Mesenchymal stem cell (in vitro differentiated cells and primary cell): ENCODE measurements at regions not wholly inside any gene's neighbourhood (a gene's known extent, or its start where the extent isn't known, plus 50 kb on each side); places are given as distances from the start of the nearest gene placed in this dataset.
"Not testable (repeated sequence)": the region's sequence is repeated elsewhere in the genome, so short reads cannot be mapped to it uniquely, and the experiment has no call there.

Experiments
- DNase-seq: peaks from one replicate; pipeline ENCODE4 v3.0.0-alpha.2; 2013
- H2AFZ ChIP-seq: one replicate; pipeline ENCODE4 v1.6.1; 2013; ENCODE audit warnings: low read depth, mild to moderate bottlenecking, control low read depth, inconsistent platforms, low read length, moderate library complexity
- H2AK5ac ChIP-seq: 2 replicates; pipeline ENCODE4 v1.6.1; 2013; ENCODE audit warnings: low read length, moderate library complexity, mild to moderate bottlenecking, inconsistent platforms; ENCODE audit not compliant: severe bottlenecking
- H2BK120ac ChIP-seq: one replicate; pipeline ENCODE4 v1.6.1; 2013; ENCODE audit warnings: low read depth, mild to moderate bottlenecking, inconsistent platforms, low read length, moderate library complexity
- H2BK12ac ChIP-seq, 2 experiments: one replicate each; pipeline ENCODE4 v1.6.1; 2013; ENCODE audit warnings: inconsistent platforms in 2 of 2, low read length in 2 of 2, mild to moderate bottlenecking in 2 of 2, moderate library complexity in 2 of 2, control low read depth in 1 of 2
- H2BK15ac ChIP-seq: one replicate; pipeline ENCODE4 v1.6.1; 2013; ENCODE audit warnings: mild to moderate bottlenecking, low read depth, inconsistent platforms; ENCODE audit not compliant: poor library complexity, severe bottlenecking
- H2BK5ac ChIP-seq: 2 replicates; pipeline ENCODE4 v1.6.1; 2013; ENCODE audit warnings: low read depth, mild to moderate bottlenecking, low read length, control low read depth, inconsistent platforms; ENCODE audit not compliant: poor library complexity, severe bottlenecking
- H3K14ac ChIP-seq, 2 experiments: one replicate each; pipeline ENCODE4 v1.6.1; 2013; ENCODE audit warnings: inconsistent platforms in 2 of 2, low read length in 2 of 2, control low read depth in 1 of 2, mild to moderate bottlenecking in 1 of 2, moderate library complexity in 1 of 2
- H3K18ac ChIP-seq, 2 experiments: one replicate each; pipeline ENCODE4 v1.6.1; 2013; ENCODE audit warnings: inconsistent platforms in 2 of 2, low read length in 2 of 2, control low read depth in 1 of 2, low read depth in 1 of 2, mild to moderate bottlenecking in 1 of 2
- H3K23ac ChIP-seq, 2 experiments: one replicate each; pipeline ENCODE4 v1.6.1; 2013; ENCODE audit warnings: inconsistent platforms in 2 of 2, low read length in 2 of 2, mild to moderate bottlenecking in 2 of 2, moderate library complexity in 2 of 2, control low read depth in 1 of 2
- H3K27ac ChIP-seq: 2 replicates; pipeline ENCODE4 v1.5.1; 2013; ENCODE audit warnings: mild to moderate bottlenecking, moderate library complexity, low read length, control low read depth, inconsistent platforms; ENCODE audit not compliant: poor library complexity, severe bottlenecking
- H3K27me3 ChIP-seq, 2 experiments: 2 replicates each; pipeline versions ENCODE4 v1.6.1 to v1.7.0; 2013; ENCODE audit warnings: low read length in 2 of 2, mild to moderate bottlenecking in 2 of 2, moderate library complexity in 2 of 2, control low read depth in 1 of 2, inconsistent platforms in 1 of 2; ENCODE audit not compliant: control insufficient read depth in 1 of 2, insufficient read depth in 1 of 2
- H3K36me3 ChIP-seq, 2 experiments: 2 replicates each; pipeline versions ENCODE4 v1.6.1 to v1.7.0; 2013; ENCODE audit warnings: low read length in 2 of 2, control low read depth in 1 of 2, inconsistent platforms in 1 of 2, low read depth in 1 of 2, mild to moderate bottlenecking in 1 of 2; ENCODE audit not compliant: insufficient read depth in 2 of 2, control insufficient read depth in 1 of 2
- H3K4ac ChIP-seq, 2 experiments: one replicate each; pipeline ENCODE4 v1.6.1; 2013; ENCODE audit warnings: inconsistent platforms in 2 of 2, low read length in 2 of 2, mild to moderate bottlenecking in 2 of 2, moderate library complexity in 2 of 2, control low read depth in 1 of 2, low read depth in 1 of 2
- H3K4me1 ChIP-seq: 2 replicates; pipeline ENCODE4 v1.6.1; 2013; ENCODE audit warnings: low read depth, low read length, control low read depth; ENCODE audit not compliant: control insufficient read depth, insufficient read depth
- H3K4me2 ChIP-seq: 2 replicates; pipeline ENCODE4 v1.6.1; 2013; ENCODE audit warnings: low read length, mild to moderate bottlenecking, inconsistent platforms; ENCODE audit not compliant: poor library complexity, severe bottlenecking
- H3K4me3 ChIP-seq, 2 experiments: 2 replicates each; pipeline versions ENCODE4 v1.5.1 to v1.7.0; 2013; ENCODE audit warnings: low read length in 2 of 2, mild to moderate bottlenecking in 2 of 2, control low read depth in 1 of 2, low read depth in 1 of 2; ENCODE audit not compliant: insufficient read depth in 1 of 2
- H3K79me1 ChIP-seq: replicated peaks from 2 replicates; pipeline ENCODE4 v1.6.1; 2013; ENCODE audit warnings: mild to moderate bottlenecking, control low read depth, low read length, inconsistent platforms; ENCODE audit not compliant: poor library complexity, severe bottlenecking
- H3K9ac ChIP-seq: 2 replicates; pipeline ENCODE4 v1.7.0; 2013; ENCODE audit warnings: mild to moderate bottlenecking, low read length, moderate library complexity
- H3K9me3 ChIP-seq: 2 replicates; pipeline ENCODE4 v1.7.0; 2013; ENCODE audit warnings: mild to moderate bottlenecking, low read length; ENCODE audit not compliant: control insufficient read depth
- H4K8ac ChIP-seq: one replicate; pipeline ENCODE4 v1.6.1; 2013; ENCODE audit warnings: inconsistent platforms, mild to moderate bottlenecking, low read length, moderate library complexity
- H4K91ac ChIP-seq: one replicate; pipeline ENCODE4 v1.6.1; 2013; ENCODE audit warnings: mild to moderate bottlenecking, low read length, inconsistent platforms
- WGBS: methylation state at CpG from one replicate; pipeline ENCODE4 v1.1.7; 2013; ENCODE audit warnings: mixed read lengths; 5-methylcytosine and 5-hydroxymethylcytosine counted together

DNA sequence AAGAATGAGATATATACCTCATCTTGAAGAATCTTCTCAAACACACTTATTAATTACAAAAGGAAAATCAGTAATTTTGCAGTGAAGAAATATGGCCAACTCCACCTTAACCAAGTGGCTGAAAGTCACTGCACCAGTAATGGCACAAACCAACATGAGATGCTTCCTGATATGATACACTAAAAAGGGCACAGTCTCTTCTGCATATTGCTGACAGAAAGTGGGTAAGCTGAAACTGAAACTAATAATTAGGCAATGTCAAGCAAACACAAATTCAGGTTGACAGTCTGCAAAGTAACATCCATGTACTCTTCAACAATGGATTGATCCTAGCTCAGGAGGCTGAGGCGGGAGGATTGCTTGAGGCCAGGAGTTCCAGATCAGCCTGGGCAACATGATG is 56.1 kb downstream of the ZNF22 start:
- not testable (repeated sequence) for H3K4me2 ChIP-seq, H4K91ac ChIP-seq

DNA sequence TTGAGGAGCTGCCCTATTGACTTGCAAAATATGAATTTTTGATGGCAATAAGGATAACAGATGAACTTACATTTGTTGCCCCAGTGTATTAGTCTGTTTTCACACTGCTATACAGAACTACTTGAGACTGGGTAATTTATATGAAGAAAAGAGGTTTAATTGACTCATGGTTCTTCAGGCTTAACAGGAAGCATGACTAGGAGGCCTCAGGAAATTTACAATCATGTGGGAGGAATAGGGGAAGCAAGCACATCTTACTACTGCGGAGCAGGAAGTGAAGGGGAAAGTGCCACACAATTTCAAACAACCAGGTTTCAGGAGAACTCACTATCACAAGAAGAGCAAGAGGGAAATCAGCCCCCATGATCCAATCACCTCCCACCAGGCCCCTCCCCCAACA is 57.9 kb downstream of the ZNF22 start:
- Histone ChIP-seq H2BK15ac (no peak overlapping the region), H4K8ac (no peak overlapping the region), H2AK5ac (no peak overlapping the region), H3K18ac (no peak overlapping the region), H4K91ac (no peak overlapping the region), H3K9me3 (no peaks in the 10 kb centered on the region), H3K27me3 (no peaks in the 10 kb centered on the region), H3K27ac (no peak overlapping the region), H3K9ac (no peak overlapping the region), H2BK120ac (no peak overlapping the region), H3K4me2 (no peak overlapping the region), H3K4me1 (no peaks in the 10 kb centered on the region), H3K23ac (no peak overlapping the region), H3K14ac (no peak overlapping the region), H2BK5ac (no peak overlapping the region), H2BK12ac (no peak overlapping the region), H3K36me3 (no peaks in the 10 kb centered on the region), H2AFZ (no peak overlapping the region), H3K4ac (no peak overlapping the region), H3K79me1 (no peaks in the 10 kb centered on the region), H3K4me3 (no peak overlapping the region)
- no peak for DNase-seq
- 75% methylated on average over 1 of the region's 1 CpG for WGBS

More for the DNA sequence above, 56.1 kb downstream of the ZNF22 start:
- not testable (repeated sequence) for H3K9ac ChIP-seq, H3K23ac ChIP-seq, H3K4me3 ChIP-seq, H2BK12ac ChIP-seq, H3K4me1 ChIP-seq, H2BK120ac ChIP-seq, H2AFZ ChIP-seq, H3K18ac ChIP-seq, H3K79me1 ChIP-seq, H3K4ac ChIP-seq, H3K36me3 ChIP-seq, H3K27me3 ChIP-seq, H3K9me3 ChIP-seq, H2BK15ac ChIP-seq, H3K27ac ChIP-seq, H2BK5ac ChIP-seq, DNase-seq, H3K14ac ChIP-seq, H4K8ac ChIP-seq, H2AK5ac ChIP-seq
- 93% methylated on average over 1 of the region's 1 CpG for WGBS

DNA sequence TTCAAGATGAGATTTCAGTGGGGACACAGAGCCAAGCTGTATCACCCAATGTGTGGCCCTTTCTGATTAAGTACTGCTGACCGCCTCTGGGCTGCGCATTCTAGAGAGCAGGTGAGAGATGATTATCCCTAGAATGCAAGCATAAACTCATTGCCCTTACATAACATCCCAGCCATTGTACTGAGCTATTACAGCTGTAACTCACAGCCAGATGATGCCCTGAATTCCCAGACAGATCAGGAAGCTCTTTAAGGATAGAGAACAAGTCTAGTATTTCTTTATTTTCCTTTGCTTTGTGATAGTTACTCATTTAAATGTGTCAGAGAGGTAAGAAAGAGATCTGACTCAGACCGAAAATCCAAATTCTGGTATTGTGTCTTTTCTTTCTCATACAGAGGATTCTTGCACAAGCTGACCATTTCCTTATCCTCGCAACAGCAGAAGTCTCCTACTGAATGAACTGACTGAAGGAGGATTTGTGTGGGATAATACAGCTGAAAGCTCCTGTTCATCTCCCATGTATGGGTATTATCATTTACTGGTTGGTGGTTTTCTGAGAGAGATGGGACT is 58.4 kb downstream of the ZNF22 start:
- Histone ChIP-seq H3K4me2 (no peak overlapping the region), H3K9ac (no peak overlapping the region), H2BK120ac (no peak overlapping the region), H3K36me3 (no peaks in the 10 kb centered on the region), H2BK15ac (no peak overlapping the region), H4K8ac (no peak overlapping the region), H3K79me1 (no peaks in the 10 kb centered on the region), H3K4me1 (no peaks in the 10 kb centered on the region), H3K9me3 (no peaks in the 10 kb centered on the region), H3K18ac (no peak overlapping the region), H3K23ac (no peak overlapping the region), H2AK5ac (no peak overlapping the region), H2BK5ac (no peak overlapping the region), H2AFZ (no peak overlapping the region), H4K91ac (no peak overlapping the region), H2BK12ac (no peak overlapping the region), H3K4ac (no peak overlapping the region), H3K4me3 (no peak overlapping the region), H3K27me3 (no peaks in the 10 kb centered on the region), H3K27ac (no peak overlapping the region), H3K14ac (no peak overlapping the region)
- WGBS = 91% methylated on average over 3 of the region's 4 CpGs
- DNase-seq = no peak

DNA sequence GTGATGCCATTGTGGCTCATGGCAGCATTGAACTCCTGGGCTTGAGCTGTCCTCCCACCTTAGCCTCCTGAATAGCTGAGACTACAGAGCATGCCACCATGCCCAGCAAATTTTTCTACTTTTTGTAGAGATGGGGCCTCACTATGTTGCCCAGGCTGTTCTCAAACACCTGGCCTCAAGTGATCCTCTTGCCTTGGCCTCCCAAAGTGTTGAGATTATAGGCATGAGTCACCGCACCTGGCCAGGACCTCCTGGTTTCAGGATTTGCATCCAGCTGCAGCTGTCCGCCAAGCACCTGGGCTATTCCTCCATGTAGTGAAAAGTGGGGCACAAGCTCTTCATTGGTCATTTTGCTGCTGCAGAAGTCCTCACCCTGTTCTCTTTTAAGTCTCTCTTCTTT is 58.9 kb downstream of the ZNF22 start:
- DNase-seq = no peak
- WGBS = 91% methylated on average over 2 of the region's 2 CpGs
- H3K9ac ChIP-seq = no peak overlapping the region
- no peaks in the 10 kb centered on the region for H3K36me3 ChIP-seq
- no peak overlapping the region for H4K8ac ChIP-seq
- H3K4ac ChIP-seq = no peak overlapping the region
- no peak overlapping the region for H2AFZ ChIP-seq
- no peaks in the 10 kb centered on the region for H3K27me3 ChIP-seq
- H4K91ac ChIP-seq = no peak overlapping the region
- no peak overlapping the region for H2BK12ac ChIP-seq
- no peaks in the 10 kb centered on the region for H3K9me3 ChIP-seq
- no peak overlapping the region for H2BK120ac ChIP-seq
- no peak overlapping the region for H2AK5ac ChIP-seq
- no peak overlapping the region for H2BK5ac ChIP-seq
- H3K27ac ChIP-seq = no peak overlapping the region
- no peaks in the 10 kb centered on the region for H3K79me1 ChIP-seq
- H3K23ac ChIP-seq = no peak overlapping the region
- no peak overlapping the region for H3K4me3 ChIP-seq
- no peak overlapping the region for H3K18ac ChIP-seq
- no peak overlapping the region for H2BK15ac ChIP-seq
- no peak overlapping the region for H3K14ac ChIP-seq
- no peak overlapping the region for H3K4me2 ChIP-seq
- no peaks in the 10 kb centered on the region for H3K4me1 ChIP-seq
